Mucosa of gallbladder (tissue), 1 donor: ENCODE measurements at regions not wholly inside any gene's neighbourhood (a gene's known extent, or its start where the extent isn't known, plus 50 kb on each side); places are given as distances from the start of the nearest gene placed in this dataset.

Experiments used
- DNase-seq: peaks from one replicate; pipeline ENCODE4 v3.0.0-alpha.2; 2020; ENCODE audit warnings: low spot score
- donor health status: DM: no; HTN: no; CAD: no.

GRCh38 chr4:26071688-26072087, 157.7 kb downstream of the SMIM20 start:
- DNase-seq, result no peak

DNA sequence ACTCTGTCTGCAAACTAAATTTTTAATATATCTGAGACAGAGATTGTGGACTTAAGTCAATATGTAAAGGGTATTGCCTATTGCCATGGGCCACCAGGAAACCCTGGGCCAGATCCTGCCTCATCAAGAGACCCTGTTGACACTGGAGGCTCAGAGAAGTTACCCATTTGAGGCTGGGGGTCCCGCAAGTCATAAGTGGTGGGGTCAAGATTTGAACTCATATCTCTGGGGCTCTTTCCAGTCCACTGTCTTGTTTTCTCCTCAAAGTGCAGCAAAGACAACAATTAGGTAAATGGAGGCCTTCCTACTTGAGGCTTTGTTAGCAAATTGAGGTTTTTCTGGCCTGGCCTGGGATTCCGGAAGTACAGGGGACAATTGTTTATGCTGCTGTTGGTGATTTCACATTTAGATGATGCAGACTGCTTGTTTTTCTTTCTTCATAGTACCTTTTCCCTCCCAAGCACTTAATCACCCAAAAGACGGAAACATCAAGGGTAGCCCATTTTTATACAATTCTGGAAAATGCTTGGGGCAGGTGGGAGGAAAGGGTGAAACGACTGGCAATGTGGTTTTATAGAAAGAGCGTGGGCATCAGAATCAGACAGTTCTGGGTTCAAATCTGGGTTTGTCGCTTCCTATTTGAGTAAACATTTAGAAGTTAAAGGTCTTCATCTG, 160.0 kb downstream of the SMIM20 start:
- no peak for DNase-seq

- DNase-seq, result peak; percentile 36
Observed at GRCh38 chr4:26074712-26075430, 160.9 kb downstream of the SMIM20 start.

DNA sequence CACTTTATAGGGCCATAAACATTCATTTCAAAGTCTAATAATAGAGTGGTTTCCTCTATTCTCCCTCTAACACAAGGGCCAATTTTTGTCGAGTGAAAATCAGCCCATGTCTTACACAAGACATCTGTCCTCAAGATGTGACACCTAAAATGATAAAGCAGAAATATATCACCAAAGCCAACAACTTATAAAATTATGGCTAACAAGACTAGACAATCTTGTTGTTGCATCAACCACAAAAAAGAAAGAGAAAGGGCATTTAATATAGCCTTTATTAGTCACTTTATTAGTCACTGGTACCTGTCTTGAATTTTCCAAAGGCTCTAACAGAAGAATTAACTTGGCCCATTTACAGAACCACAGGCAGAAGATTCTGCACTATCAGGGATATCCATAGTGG, 161.6 kb downstream of the SMIM20 start:
- DNase-seq, result no peak

- DNase-seq, result no peak
Observed at GRCh38 chr4:26076000-26076587, 162.1 kb downstream of the SMIM20 start.

DNA sequence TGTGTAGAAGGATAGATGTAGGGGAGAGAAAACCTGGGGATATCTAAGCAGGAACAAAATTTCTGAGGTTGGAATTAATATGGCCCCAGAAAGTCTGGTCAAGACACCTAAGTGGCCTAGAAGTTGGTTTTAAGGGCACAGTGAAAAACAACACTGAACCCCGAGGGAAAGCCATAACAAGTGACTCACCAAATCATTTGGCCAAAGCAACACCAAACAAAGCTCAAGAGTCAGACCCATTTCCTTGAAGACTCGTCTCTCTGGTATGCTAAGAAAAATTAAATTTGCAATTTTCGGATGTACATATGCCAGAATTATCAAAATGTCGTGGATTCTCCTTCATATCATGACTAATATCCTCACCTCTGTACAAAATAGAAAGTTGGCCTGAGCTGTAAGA, 162.9 kb downstream of the SMIM20 start:
- no peak for DNase-seq

GRCh38 chr4:26077756-26078155, 163.7 kb downstream of the SMIM20 start:
- DNase-seq, result no peak

DNA sequence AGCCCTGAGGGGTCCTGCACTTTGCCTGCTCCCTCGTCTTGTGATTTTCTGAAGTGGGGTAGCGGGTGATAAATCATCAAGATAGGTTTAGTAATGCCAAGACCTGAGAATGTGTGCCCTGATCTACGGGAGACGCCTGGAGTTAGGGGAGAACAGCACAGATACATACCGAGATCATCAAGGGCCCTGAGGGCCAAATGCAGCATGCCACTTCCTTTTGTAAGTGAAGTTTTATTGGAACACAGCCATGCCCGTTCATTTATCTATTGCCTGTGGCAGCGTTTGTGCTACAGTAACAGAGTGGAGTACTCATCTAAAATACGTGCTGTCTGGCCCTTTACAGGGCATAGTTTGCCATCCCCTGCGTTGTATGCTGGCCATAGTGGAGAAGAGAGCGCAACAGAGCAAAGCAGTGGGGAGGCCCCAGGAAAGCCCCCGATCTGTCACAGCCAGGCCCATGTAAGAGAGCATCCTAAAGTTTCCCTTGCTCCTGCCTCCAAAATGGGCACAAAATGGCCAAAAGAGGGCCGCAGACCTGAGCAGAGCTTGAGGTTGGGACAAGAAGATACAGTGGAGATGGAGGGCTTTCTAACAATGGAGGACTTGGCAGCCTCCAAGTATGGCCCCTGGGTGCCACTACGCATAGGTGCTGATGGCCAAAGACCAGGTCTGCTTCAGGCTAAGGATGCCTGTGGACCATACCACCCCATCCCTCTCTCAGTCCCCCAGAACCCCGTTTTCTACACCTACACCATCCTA, 167.0 kb downstream of the SMIM20 start:
- no peak for DNase-seq

DNA sequence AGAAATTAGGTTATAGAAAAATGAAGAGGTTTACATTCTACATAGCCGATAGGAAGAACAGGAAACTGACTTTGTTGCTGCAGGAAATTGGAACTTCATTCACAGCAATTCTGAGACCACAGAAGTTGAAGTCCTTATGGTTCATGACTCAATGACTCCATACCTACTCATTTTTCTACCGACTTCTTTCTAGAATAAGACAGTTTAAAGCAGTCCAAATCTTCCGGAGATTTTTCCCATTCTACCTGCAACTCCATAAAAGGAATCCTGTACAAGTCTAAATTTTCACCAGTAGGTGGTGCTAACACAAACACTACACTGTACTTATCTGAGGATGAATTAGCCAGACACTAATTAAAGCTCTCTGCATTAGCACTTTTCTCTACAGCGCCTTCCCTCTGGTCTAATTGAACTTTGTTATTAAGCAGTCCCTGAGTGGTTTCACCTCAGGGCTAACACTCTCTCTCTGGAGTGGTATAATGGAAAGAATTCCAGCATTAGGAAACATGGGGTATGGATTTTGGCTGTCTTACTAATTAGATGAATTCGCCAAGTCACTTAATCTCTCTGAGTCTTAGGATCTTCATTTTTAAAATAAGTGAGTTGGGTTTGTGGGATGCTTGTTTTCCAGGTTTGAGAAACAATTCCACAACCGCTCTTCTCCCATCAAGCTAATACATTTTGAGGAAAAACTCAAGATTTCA, 167.9 kb downstream of the SMIM20 start:
- no peak for DNase-seq

DNA sequence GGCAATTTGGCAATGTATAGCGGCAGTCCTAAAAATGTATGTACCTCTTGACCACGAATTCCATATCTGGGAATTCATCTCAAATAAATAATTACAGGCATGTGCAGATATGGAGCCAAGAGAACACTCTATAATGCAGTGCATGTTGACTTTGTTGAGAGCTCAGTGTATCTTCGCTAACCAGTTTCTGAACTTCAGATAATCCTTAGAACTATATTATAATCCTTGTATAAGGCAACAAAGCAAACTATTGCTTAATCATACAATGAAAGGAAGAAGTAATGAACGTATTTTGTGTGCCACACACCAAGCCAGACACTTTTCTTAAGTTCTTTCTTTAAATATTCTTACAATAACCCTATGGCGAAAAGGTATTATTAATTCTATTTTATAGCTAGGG, 168.5 kb downstream of the SMIM20 start:
- no peak for DNase-seq

DNA sequence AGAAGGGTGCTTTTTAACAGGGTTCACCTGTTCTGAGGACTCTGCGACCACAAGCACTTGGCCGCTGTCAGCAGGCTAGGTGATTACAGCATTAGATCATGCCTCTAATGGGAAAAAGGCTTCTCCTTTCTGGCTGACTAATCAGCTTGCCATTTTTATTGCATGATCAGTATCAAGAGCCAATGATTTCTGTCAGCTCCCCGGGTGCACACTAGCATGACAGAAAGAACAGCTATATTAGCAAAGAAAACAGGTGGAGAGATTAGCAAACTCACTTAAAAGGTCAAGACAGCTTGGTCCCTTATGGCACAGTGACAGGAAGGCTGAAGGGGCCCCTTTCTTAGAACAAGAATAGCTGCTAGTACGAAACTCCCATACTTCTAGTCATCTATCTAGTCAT, 170.0 kb downstream of the SMIM20 start:
- no peak for DNase-seq

DNA sequence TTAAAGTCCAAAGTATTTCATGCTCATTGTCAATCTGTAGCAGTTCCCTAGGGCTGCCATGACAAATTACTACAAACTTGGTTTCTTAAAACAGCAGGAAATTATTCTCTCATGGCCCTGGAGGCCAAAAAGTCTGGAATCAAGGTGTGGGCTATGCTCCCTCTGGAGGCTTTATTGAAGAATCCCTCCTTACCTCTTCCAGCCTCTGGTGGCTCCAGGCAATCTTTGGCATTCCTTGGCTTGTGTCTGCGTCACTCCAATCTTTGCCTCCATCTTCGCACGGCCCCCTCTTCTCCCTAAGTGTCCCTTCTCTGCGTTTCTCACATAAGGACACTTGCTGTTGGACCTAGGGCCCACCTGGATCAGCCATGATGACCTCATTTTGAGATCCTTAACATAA, 170.4 kb downstream of the SMIM20 start:
- no peak for DNase-seq

DNA sequence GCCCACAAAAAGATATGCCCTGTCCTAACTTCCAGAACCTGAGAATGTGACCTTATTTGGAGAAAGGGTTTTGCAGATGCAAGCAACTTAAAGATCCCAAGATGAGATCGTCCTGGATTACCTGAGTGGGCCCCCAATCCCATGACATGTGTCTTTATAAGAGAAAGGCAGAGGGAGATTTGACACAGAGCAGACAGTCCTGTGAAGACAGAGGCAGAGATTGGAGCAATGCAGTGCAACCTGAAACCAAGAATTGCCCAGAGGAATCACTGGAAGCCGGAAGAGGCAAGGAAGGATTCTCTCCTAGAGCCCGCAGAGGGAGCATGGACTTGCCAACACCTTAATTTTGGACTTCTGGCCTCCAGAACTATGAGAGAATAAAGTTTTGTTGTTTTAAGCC, 171.5 kb downstream of the SMIM20 start:
- DNase-seq, result no peak

DNA sequence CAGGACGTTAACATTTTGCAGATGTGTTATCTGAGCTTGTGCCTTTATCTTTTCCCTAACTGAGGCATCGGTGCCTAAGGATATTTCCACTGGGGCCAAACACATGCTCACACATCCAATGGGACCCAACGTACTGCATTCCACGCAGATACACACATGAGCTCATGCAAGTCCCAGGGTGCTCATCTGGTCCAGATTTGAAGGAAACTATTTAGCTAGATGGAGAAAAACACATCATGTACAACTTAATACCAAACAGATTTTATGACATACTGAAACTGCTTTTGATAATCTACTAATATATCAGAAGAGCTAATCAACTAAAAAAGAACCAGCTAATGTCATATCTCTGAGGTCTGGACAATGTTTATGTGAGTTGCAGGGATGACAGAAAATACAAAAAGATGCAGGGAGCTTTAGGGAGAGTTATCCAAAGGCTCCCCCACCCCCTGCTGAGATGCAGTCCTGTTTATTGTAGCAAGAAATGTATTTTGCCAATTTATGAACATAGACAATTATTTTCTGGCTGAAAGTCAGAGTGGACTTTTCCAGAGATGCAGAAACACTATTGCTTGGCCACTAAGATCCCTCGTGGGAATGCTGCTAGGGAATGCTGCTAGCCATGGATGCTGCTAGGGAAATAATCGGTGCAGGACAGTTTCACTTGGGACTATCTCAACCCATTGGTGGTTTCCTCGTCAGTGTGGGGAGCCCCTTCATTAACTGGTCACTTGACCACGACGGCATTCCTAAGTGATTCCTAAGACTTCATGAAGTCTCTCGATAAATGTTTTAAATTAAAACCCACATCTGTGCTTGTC, 172.8 kb downstream of the SMIM20 start:
- DNase-seq, result no peak

- DNase-seq, result no peak
Observed at GRCh38 chr4:26088433-26088928, 174.5 kb downstream of the SMIM20 start.

GRCh38 chr4:26093551-26093950, 179.5 kb downstream of the SMIM20 start:
- no peak for DNase-seq

- no peak for DNase-seq
Observed at GRCh38 chr4:26094076-26094475, 180.1 kb downstream of the SMIM20 start.

- DNase-seq, result no peak
Observed at GRCh38 chr4:26094911-26095310, 180.9 kb downstream of the SMIM20 start.

DNA sequence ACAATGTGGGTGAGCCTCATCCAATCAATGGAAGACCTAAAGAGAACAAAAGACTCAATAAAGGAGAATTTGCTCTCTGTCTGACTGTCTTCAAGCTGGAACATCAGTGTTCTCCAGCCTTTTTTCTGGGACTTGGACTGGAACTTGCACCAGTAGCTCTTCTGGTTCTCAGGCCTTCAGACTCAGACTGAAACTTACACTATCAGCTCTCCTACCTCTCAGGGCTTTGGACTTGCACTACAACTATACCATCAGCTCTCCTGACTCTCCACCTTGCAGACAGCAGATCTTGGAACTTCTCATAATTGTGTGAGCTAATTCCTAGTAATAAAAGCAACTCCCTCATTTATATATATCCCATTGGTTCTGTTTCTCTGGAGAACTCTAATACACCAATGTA, 185.9 kb downstream of the SMIM20 start:
- DNase-seq, result no peak

DNA sequence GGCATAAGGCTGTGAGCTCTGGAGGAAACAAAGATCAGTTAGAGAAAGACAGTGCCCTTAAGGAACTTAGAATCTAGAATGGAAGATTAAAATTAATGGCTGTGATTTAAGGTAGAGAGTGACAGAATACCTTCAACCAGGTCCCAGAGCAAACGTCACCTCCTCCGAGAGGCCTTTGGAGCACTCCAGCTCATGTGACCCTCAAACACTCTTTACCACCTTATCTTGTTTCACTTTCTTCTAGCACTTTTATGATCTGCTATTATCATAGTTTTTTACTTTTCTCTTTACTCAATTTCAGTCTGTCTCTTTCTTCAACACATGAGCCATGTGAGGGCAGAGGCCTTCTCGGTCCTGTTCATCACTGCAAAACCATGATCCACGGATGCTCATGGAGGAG, 187.0 kb downstream of the SMIM20 start:
- DNase-seq, result no peak
